DOHH2 (cell line): ENCODE measurements at regions not wholly inside any gene's neighbourhood (a gene's known extent, or its start where the extent isn't known, plus 50 kb on each side); places are given as distances from the start of the nearest gene placed in this dataset.

Source experiments
- CTCF ChIP-seq: fragments of 200-600 bp; sonication (generic); IDR thresholded peaks from one replicate; pipeline ENCODE4 v1.5.1; 2014; ENCODE audit warnings: antibody characterized with exemption, mild to moderate bottlenecking, low read depth, low read length; ENCODE audit not compliant: poor library complexity, severe bottlenecking
- EZH2phosphoT487 ChIP-seq: fragments of 200-600 bp; sonication (generic); IDR thresholded peaks from 2 replicates; pipeline ENCODE4 v1.6.1; 2017; ENCODE audit warnings: borderline replicate concordance, mild to moderate bottlenecking, antibody characterized with exemption, low read length, moderate library complexity, mixed read lengths

- TF ChIP-seq CTCF (no peak), EZH2phosphoT487 (no peak)
Measured at GRCh38 chr5:159814222-159814621, 102.1 kb upstream of the ADRA1B start.
